ENCODE measurements at regions not wholly inside any gene's neighbourhood (a gene's known extent, or its start where the extent isn't known, plus 50 kb on each side); places are given as distances from the start of the nearest gene placed in this dataset.

- TF ChIP-seq POLR2AphosphoS5 (IDR thresholded peaks at IDR 0.05; ENCODE audit: low read depth) (no peak), CTCF (conservative IDR thresholded peaks at IDR 0.05; ENCODE audit: low read depth in 2 of 2) (no peak), REST (IDR thresholded peaks at IDR 0.05; ENCODE audit: unreplicated experiment) (no peak), EZH2 (IDR thresholded peaks at IDR 0.05; ENCODE audit: low read depth, unreplicated experiment) (no peak), JUNB (IDR thresholded peaks at IDR 0.05; ENCODE audit: unreplicated experiment) (no peak), NANOG (IDR thresholded peaks at IDR 0.05; ENCODE audit: borderline replicate concordance) (no peak), EZH2phosphoT487 (IDR thresholded peaks at IDR 0.05; ENCODE audit: unreplicated experiment) (no peak), CREB1 (CRISPR knock-in tag; IDR thresholded peaks at IDR 0.05; ENCODE audit: low read depth) (no peak), ZNF331 (CRISPR knock-in tag; IDR thresholded peaks at IDR 0.05; ENCODE audit: low read depth) (no peak), ZNF114 (CRISPR knock-in tag; IDR thresholded peaks at IDR 0.05) (no peak)
Observed at GRCh38 chr11:98027652-98028051, 993.1 kb upstream of the CNTN5 start.

Measured in GM23338 (cell line).